H1 (cell line): ENCODE measurements at regions not wholly inside any gene's neighbourhood (a gene's known extent, or its start where the extent isn't known, plus 50 kb on each side); places are given as distances from the start of the nearest gene placed in this dataset.

ENCODE experiments used
- CBX8 ChIP-seq: fragments of 300-800, 300-1000 bp; sonication (generic); IDR thresholded peaks from 2 replicates; pipeline ENCODE4 v1.7.1; 2016; ENCODE audit warnings: low read depth, low read length, borderline replicate concordance
- CHD7 ChIP-seq: fragments of 300-600 bp; sonication (generic); IDR thresholded peaks from 2 replicates; pipeline ENCODE4 v1.7.1; 2012; ENCODE audit warnings: low read length, moderate library complexity, mild to moderate bottlenecking, inconsistent platforms; ENCODE audit not compliant: insufficient replicate concordance
- EP300 ChIP-seq, 2 experiments: IDR thresholded peaks; 1 replicate in 1 of 2; 2 replicates in 1 of 2; pipeline ENCODE4 v1.6.1; 2011 to 2012; ENCODE audit warnings: low read depth in 2 of 2, low read length in 2 of 2, mild to moderate bottlenecking in 2 of 2, borderline replicate concordance in 1 of 2, inconsistent platforms in 1 of 2, moderate library complexity in 1 of 2
- EZH2 ChIP-seq: fragments of 200-600 bp; sonication (generic); IDR thresholded peaks from 2 replicates; pipeline ENCODE4 v1.7.1; 2012; ENCODE audit warnings: low read depth, mild to moderate bottlenecking, moderate library complexity, low read length, inconsistent platforms; ENCODE audit not compliant: severe bottlenecking
- HDAC2 ChIP-seq, 2 experiments: fragments of 300-600 bp in 1 of 2; sonication (generic) in 1 of 2; IDR thresholded peaks; 2 replicates each; pipeline ENCODE4 v1.6.1; 2011 to 2012; ENCODE audit warnings: low read depth in 2 of 2, low read length in 2 of 2, mild to moderate bottlenecking in 2 of 2, moderate library complexity in 2 of 2, borderline replicate concordance in 1 of 2, inconsistent platforms in 1 of 2
- MAFK ChIP-seq: IDR thresholded peaks from 2 replicates; pipeline ENCODE4 v1.6.1; 2012; ENCODE audit warnings: low read depth, mild to moderate bottlenecking, improper control_type of control experiment, low read length
- RFX5 ChIP-seq: IDR thresholded peaks from 2 replicates; pipeline ENCODE4 v1.6.1; 2011; ENCODE audit warnings: low read depth, low read length, improper control_type of control experiment, borderline replicate concordance
- TEAD4 ChIP-seq: IDR thresholded peaks from 2 replicates; pipeline ENCODE4 v1.6.1; 2012; ENCODE audit warnings: low read depth, low read length, inconsistent platforms, mixed read lengths

- TF ChIP-seq CHD7 = no peak
- no peak for TF ChIP-seq MAFK
- no peak for TF ChIP-seq EZH2
- no peak for TF ChIP-seq TEAD4
- no peak for TF ChIP-seq RFX5
- TF ChIP-seq EP300 (IDR thresholded peaks at IDR 0.05; ENCODE audit: borderline replicate concordance in 1 of 2, low read depth in 2 of 2, low read length in 2 of 2) = no peak
- TF ChIP-seq CBX8 = no peak
- TF ChIP-seq HDAC2 (IDR thresholded peaks at IDR 0.05; ENCODE audit: borderline replicate concordance in 1 of 2, low read depth in 2 of 2, low read length in 2 of 2) = no peak
Measured at GRCh38 chr7:35529713-35530112, 165.2 kb downstream of the HERPUD2 start (continued).
